AG04449 (cell line): ENCODE measurements at regions not wholly inside any gene's neighbourhood (a gene's known extent, or its start where the extent isn't known, plus 50 kb on each side); places are given as distances from the start of the nearest gene placed in this dataset.

Source experiments
- CTCF ChIA-PET: fragments of 350-600 bp; formaldehyde crosslinking; extraction: SDS; loops from one replicate; lab custom pipeline; 2021; ENCODE audit warnings: antibody characterized with exemption; lab: Yijun Ruan, JAX
- POLR2A ChIA-PET: fragments of 400-600, 350-600 bp; formaldehyde crosslinking; extraction: SDS; loops from one replicate; lab custom pipeline; 2020; ENCODE audit warnings: antibody characterized with exemption, inconsistent platforms; lab: Yijun Ruan, JAX
- DNase-seq: peaks from one replicate; pipeline ENCODE4 v3.0.0-alpha.2; 2010; ENCODE audit warnings: low read depth, low spot score
- H3K4me3 ChIP-seq: 2 replicates; pipeline ENCODE4 v1.5.1; 2011; ENCODE audit warnings: low read depth, mild to moderate bottlenecking, control low read depth, low read length
- TF ChIP-seq, protein P1 (sequence below): IDR thresholded peaks from one replicate; pipeline ENCODE4 v1.5.1; 2011; ENCODE audit warnings: mild to moderate bottlenecking, moderate library complexity, low read length, control low read depth, inconsistent platforms; ENCODE audit not compliant: insufficient read depth; ENCODE audit errors: missing control alignments

DNA sequence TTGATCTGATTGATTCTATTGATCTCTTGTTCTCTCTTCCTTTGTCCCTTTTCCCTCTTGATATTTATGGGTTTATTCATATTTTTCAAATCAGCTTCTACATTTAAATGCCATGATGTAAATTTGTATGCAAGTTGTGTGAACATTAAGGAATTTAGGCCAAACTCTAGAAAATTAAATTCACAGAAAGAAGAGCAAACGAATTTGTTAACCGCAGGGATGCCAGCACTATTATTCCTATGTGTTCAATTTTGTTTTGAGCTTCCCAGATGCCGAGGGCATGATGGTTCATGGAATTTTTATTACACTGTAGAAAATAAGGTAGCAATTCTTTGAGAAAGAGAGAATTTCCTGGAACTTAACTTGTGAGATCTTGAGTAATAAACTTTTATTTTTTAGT, 220.9 kb downstream of the BUB3 start:
- POLR2A ChIA-PET: no interaction called here
- TF ChIP-seq, protein P1, sequence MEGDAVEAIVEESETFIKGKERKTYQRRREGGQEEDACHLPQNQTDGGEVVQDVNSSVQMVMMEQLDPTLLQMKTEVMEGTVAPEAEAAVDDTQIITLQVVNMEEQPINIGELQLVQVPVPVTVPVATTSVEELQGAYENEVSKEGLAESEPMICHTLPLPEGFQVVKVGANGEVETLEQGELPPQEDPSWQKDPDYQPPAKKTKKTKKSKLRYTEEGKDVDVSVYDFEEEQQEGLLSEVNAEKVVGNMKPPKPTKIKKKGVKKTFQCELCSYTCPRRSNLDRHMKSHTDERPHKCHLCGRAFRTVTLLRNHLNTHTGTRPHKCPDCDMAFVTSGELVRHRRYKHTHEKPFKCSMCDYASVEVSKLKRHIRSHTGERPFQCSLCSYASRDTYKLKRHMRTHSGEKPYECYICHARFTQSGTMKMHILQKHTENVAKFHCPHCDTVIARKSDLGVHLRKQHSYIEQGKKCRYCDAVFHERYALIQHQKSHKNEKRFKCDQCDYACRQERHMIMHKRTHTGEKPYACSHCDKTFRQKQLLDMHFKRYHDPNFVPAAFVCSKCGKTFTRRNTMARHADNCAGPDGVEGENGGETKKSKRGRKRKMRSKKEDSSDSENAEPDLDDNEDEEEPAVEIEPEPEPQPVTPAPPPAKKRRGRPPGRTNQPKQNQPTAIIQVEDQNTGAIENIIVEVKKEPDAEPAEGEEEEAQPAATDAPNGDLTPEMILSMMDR: no peak
- CTCF ChIA-PET: no interaction called here
- DNase-seq: no peak
- no peak overlapping the region for H3K4me3 ChIP-seq

DNA sequence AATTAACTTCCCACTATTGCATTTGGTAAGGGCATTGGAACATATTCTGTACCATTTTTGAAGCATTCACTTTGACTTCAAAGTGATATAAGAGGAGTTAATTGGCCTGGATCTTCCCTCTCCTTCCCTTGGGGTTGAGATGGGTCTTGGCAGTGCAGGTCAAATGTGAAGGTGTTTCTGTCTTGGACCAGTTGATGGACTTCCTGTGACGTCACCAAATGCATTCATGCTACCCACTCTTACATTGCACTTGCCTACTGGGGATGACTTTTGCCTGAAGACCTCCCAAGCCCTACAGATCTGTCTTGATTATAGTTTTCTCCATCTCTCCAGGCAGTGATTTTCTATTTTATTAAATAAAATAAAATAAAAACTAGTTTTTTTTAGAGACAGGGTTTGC, 221.5 kb downstream of the BUB3 start:
- POLR2A ChIA-PET: no interaction called here
- H3K4me3 ChIP-seq: no peak overlapping the region
- TF ChIP-seq, protein P1: no peak
- CTCF ChIA-PET: no interaction called here
- no peak for DNase-seq

DNA sequence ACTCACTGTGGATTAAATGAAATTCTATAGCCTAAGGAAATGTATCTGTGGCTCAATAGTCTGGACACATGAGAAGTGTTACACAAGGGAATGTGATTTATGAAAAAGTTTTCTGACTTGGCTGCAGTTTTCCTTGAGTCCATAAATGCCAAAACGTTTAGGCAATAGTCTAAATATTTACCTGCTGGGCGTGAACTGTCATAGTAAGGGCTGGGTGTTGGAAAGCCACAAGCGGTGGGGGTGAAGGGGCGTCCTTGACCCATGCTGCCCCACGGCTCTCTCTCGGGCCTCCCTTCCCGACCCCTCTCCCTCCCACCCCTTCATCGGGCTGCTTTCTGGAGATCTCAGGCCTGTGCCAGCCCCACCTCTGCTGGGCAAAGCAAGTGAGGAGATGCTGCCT, 223.7 kb downstream of the BUB3 start:
- TF ChIP-seq, protein P1: no peak
- no peak for DNase-seq
- ChIA-PET CTCF (no interaction called here), POLR2A (no interaction called here)
- no peak overlapping the region for H3K4me3 ChIP-seq

DNA sequence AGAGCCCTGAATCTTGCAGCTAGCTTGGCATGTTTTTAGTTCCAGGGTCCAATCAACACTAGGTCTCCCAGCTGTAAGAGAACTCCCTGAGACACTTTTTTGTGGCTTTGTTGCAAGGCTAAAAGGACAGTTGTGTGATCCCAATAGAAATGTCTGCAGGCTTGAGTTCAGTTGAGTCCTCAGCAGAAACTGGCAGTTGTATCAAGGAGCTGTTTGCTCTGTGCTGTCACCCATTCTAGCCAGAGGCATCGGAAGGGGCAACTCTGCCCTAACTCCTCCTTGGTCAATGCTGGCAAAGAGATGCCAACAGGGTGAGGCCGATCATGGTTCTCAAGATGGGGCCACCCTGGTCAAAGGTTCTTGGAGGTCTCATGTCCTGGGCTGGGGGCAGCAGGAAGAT, 224.1 kb downstream of the BUB3 start:
- DNase-seq: no peak
- ChIA-PET CTCF (interaction anchor here (0.8 kb wide), 1 partner anchor 334 kb away, joined by 3 read pairs; no protein-coding TSS in a partner anchor), POLR2A (no interaction called here)
- H3K4me3 ChIP-seq: no peak overlapping the region
- TF ChIP-seq, protein P1: no peak

DNA sequence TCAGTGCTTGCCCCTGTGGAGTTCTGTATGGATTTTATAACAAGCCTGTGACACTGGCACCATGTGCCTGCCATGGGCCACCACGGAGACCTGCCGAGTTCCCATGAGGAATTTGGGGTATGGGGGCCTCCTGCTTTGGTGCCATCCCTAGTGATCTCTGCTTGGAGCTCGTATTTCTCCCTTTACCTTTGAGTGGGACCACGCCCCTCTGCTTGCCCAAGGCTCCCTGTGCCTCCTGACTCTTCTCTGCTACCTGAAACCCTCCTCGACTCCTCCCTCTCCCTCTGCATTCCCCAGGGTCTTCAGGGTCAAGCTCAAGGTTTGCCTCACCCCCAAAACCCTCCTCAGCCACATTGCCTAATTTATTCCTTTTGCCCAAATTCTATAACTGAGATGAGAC, 225.0 kb downstream of the BUB3 start:
- ChIA-PET POLR2A (no interaction called here), CTCF (interaction anchor here (0.8 to 1.0 kb wide), 2 partner anchors 246 to 334 kb away, joined by 3 read pairs; no protein-coding TSS in a partner anchor)
- no peak overlapping the region for H3K4me3 ChIP-seq
- no peak for DNase-seq
- TF ChIP-seq, protein P1: no peak

DNA sequence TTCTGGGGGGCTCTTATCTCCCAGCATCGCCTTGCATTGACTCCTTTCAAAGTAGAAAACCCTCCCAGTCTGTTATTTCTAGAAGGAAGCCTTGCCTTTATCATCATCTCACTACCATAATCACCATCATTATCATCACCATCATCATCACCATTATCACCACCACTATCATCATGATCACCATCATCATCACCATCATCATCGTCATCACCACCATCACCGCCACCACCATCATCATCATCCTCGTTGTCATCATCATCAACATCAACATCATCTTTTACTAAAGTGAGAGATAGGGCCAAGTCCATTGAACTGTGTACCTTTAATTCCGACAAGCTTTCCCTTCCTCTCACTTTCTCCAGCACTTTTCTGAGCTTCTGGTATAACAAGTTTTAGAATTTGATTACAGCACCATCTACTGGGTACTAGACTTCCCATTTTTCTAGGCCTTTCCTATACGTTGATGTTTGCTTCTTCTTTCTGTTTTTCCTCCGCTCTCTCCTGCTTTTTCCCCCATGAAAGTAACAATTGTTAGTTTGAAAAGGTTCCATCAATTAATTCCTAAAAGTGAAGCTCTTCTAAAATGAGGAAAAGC, 226.4 kb downstream of the BUB3 start:
- H3K4me3 ChIP-seq: no peak overlapping the region
- no peak for DNase-seq
- TF ChIP-seq, protein P1: peak; percentile 2
- POLR2A ChIA-PET: no interaction called here
- CTCF ChIA-PET: interaction anchor here (1.0 to 1.8 kb wide), 6 partner anchors 16 to 339 kb away, joined by 3 to 9 read pairs (median 6); no protein-coding TSS in a partner anchor
